ENCODE measurements at regions not wholly inside any gene's neighbourhood (a gene's known extent, or its start where the extent isn't known, plus 50 kb on each side); places are given as distances from the start of the nearest gene placed in this dataset.

- H3K4me2 ChIP-seq: no peak overlapping the region
- H3K4me1 ChIP-seq (ENCODE audit: insufficient read depth): no peaks in the 10 kb centered on the region
- no peaks in the 10 kb centered on the region for H3K9me3 ChIP-seq (ENCODE audit: low read depth)
- H3K4me3 ChIP-seq: no peak overlapping the region
- no peak overlapping the region for H3K27ac ChIP-seq
- no peak overlapping the region for H2AFZ ChIP-seq
- TF ChIP-seq EZH2phosphoT487 (IDR thresholded peaks at IDR 0.05; ENCODE audit: low read depth, severe bottlenecking, unreplicated experiment) (no peak), EZH2 (IDR thresholded peaks at IDR 0.05; ENCODE audit: borderline replicate concordance) (no peak)
- TF ChIP-seq, protein P1, sequence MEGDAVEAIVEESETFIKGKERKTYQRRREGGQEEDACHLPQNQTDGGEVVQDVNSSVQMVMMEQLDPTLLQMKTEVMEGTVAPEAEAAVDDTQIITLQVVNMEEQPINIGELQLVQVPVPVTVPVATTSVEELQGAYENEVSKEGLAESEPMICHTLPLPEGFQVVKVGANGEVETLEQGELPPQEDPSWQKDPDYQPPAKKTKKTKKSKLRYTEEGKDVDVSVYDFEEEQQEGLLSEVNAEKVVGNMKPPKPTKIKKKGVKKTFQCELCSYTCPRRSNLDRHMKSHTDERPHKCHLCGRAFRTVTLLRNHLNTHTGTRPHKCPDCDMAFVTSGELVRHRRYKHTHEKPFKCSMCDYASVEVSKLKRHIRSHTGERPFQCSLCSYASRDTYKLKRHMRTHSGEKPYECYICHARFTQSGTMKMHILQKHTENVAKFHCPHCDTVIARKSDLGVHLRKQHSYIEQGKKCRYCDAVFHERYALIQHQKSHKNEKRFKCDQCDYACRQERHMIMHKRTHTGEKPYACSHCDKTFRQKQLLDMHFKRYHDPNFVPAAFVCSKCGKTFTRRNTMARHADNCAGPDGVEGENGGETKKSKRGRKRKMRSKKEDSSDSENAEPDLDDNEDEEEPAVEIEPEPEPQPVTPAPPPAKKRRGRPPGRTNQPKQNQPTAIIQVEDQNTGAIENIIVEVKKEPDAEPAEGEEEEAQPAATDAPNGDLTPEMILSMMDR (IDR thresholded peaks at IDR 0.05; ENCODE audit: poor library complexity): no peak
- no peaks in the 10 kb centered on the region for H3K9me2 ChIP-seq (replicated peaks; ENCODE audit: insufficient read depth)
- H3K27me3 ChIP-seq: no peaks in the 10 kb centered on the region
- no peak for DNase-seq (ENCODE audit: low spot score)
- 79% methylated on average over 4 of the region's 4 CpGs for WGBS (ENCODE audit: low lambda C conversion rate, missing lambda C conversion rate)
- no peaks in the 10 kb centered on the region for H3K36me3 ChIP-seq (replicated peaks; ENCODE audit: insufficient read depth, low read depth)
- no peaks in the 10 kb centered on the region for H4K20me1 ChIP-seq (ENCODE audit: insufficient read depth, poor library complexity, severe bottlenecking)
- H3K79me2 ChIP-seq: no peaks in the 10 kb centered on the region
Observed at GRCh38 chr11:33463059-33463458, 205.9 kb downstream of the HIPK3 start.

DNA sequence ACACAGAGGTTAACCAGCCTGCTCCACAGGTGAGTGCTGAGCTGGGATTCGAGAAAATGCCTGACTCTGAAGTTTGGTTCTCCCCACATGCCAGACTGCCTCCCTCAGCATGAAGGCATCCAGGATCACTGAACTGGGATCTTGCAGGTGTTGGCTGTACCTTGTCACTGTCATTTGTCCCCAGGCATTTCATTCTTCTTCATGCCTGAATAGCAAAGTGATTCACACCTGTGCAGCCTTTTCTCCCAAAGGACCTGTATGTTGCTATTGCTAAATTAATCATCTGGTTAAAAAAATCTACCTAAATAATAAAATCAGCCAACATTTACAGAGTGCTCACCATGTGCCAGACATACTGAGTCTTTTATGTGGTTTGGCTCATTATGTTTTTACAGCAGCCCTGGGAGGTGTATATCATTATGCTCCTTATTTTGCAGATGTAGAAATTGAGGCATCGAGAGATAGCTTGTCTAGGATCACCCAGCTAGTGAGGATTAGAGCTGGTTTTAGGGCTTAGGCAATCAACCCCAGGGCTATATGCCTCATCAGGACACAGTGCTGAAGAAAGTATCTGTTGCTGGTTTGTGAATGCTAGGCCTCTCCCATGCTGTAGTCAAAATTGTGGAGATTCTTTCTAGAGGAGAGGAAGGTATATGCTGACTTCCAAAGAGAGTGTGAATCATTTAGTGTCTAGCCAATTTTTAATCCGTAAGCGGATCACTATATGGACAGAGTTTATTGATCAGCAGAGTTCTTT lies 204.4 kb downstream of the HIPK3 start:
- no peak for DNase-seq (ENCODE audit: low spot score)
- Histone ChIP-seq H3K27me3 (no peaks in the 10 kb centered on the region), H2AFZ (no peak overlapping the region), H3K36me3 (replicated peaks; ENCODE audit: insufficient read depth, low read depth) (no peaks in the 10 kb centered on the region), H3K27ac (no peak overlapping the region), H4K20me1 (ENCODE audit: insufficient read depth, poor library complexity, severe bottlenecking) (no peaks in the 10 kb centered on the region), H3K4me1 (ENCODE audit: insufficient read depth) (no peaks in the 10 kb centered on the region), H3K79me2 (no peaks in the 10 kb centered on the region), H3K4me3 (no peak overlapping the region), H3K9me3 (ENCODE audit: low read depth) (no peaks in the 10 kb centered on the region), H3K4me2 (no peak overlapping the region), H3K9me2 (replicated peaks; ENCODE audit: insufficient read depth) (no peaks in the 10 kb centered on the region)
- TF ChIP-seq EZH2phosphoT487 (IDR thresholded peaks at IDR 0.05; ENCODE audit: low read depth, severe bottlenecking, unreplicated experiment) (no peak), EZH2 (IDR thresholded peaks at IDR 0.05; ENCODE audit: borderline replicate concordance) (no peak)
- TF ChIP-seq, protein P1 (IDR thresholded peaks at IDR 0.05; ENCODE audit: poor library complexity): no peak
- 72% methylated on average over 4 of the region's 4 CpGs for WGBS (ENCODE audit: low lambda C conversion rate, missing lambda C conversion rate)

DNA sequence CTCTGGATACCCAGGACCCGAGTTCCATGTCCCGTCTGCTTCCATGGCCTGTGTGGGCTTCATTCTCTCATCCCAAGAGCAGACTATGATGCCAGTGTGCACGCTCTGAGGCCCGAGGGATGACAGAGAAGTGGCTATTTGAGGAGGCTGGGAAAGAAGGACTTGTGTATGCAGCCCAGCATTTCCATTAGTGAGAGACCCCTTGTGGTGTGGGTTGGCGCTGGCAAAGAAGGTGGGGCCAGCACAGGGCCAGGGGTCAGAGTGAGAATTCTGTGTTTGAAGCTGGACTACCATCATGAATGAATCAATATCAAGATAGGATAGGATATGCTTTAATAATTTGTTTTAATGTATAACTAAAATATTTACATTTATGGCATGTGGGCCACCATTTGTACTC lies 200.8 kb downstream of the HIPK3 start:
- H3K79me2 ChIP-seq: no peaks in the 10 kb centered on the region
- no peaks in the 10 kb centered on the region for H3K9me2 ChIP-seq (replicated peaks; ENCODE audit: insufficient read depth)
- no peaks in the 10 kb centered on the region for H3K4me1 ChIP-seq (ENCODE audit: insufficient read depth)
- H3K36me3 ChIP-seq (replicated peaks; ENCODE audit: insufficient read depth, low read depth): no peaks in the 10 kb centered on the region
- no peak overlapping the region for H2AFZ ChIP-seq
- no peaks in the 10 kb centered on the region for H3K27me3 ChIP-seq
- no peak overlapping the region for H3K4me3 ChIP-seq
- no peak for DNase-seq (ENCODE audit: low spot score)
- H4K20me1 ChIP-seq (ENCODE audit: insufficient read depth, poor library complexity, severe bottlenecking): no peaks in the 10 kb centered on the region
- 96% methylated on average over 5 of the region's 5 CpGs for WGBS (ENCODE audit: low lambda C conversion rate, missing lambda C conversion rate)
- H3K4me2 ChIP-seq: no peak overlapping the region
- H3K9me3 ChIP-seq (ENCODE audit: low read depth): no peaks in the 10 kb centered on the region
- no peak overlapping the region for H3K27ac ChIP-seq
- TF ChIP-seq EZH2 (IDR thresholded peaks at IDR 0.05; ENCODE audit: borderline replicate concordance) (no peak), EZH2phosphoT487 (IDR thresholded peaks at IDR 0.05; ENCODE audit: low read depth, severe bottlenecking, unreplicated experiment) (no peak)
- TF ChIP-seq, protein P1 (IDR thresholded peaks at IDR 0.05; ENCODE audit: poor library complexity): no peak

Measured in hepatocyte (in vitro differentiated cells).